COR-L47 (cell line): ENCODE measurements at regions not wholly inside any gene's neighbourhood (a gene's known extent, or its start where the extent isn't known, plus 50 kb on each side); places are given as distances from the start of the nearest gene placed in this dataset.
"Not testable (repeated sequence)": the region's sequence is repeated elsewhere in the genome, so short reads cannot be mapped to it uniquely, and the experiment has no call there.

Source experiments
- DNase-seq: peaks from one replicate; lab custom pipeline; 2025; lab: John Stamatoyannopoulos, UW

- DNase-seq, result no peak
These were observed 404.8 kb downstream of the EPHA5 start for GRCh38 chr4:65265526-65265925.

- no peak for DNase-seq
These were observed 411.0 kb downstream of the EPHA5 start for GRCh38 chr4:65259296-65259695.

GRCh38 chr4:65250916-65251315 lies 419.4 kb downstream of the EPHA5 start:
- no peak for DNase-seq

GRCh38 chr4:65249111-65249510 lies 421.2 kb downstream of the EPHA5 start:
- DNase-seq, result no peak

- no peak for DNase-seq
These were observed 428.0 kb downstream of the EPHA5 start for GRCh38 chr4:65242156-65242846.

- no peak for DNase-seq
These were observed 428.9 kb downstream of the EPHA5 start for GRCh38 chr4:65241257-65241997.

GRCh38 chr4:65234061-65234460 lies 436.2 kb downstream of the EPHA5 start:
- no peak for DNase-seq

- no peak for DNase-seq
These were observed 442.7 kb downstream of the EPHA5 start for GRCh38 chr4:65227628-65228027.

GRCh38 chr4:65223601-65224000 lies 446.7 kb downstream of the EPHA5 start:
- DNase-seq, result no peak

GRCh38 chr4:65223074-65223473 lies 447.2 kb downstream of the EPHA5 start:
- DNase-seq, result not testable (repeated sequence)

GRCh38 chr4:65217179-65217578 lies 453.1 kb downstream of the EPHA5 start:
- no peak for DNase-seq

GRCh38 chr4:65202853-65203236 lies 467.4 kb downstream of the EPHA5 start:
- DNase-seq, result no peak

- no peak for DNase-seq
These were observed 468.0 kb downstream of the EPHA5 start for GRCh38 chr4:65202165-65202852.

GRCh38 chr4:65195666-65196065 lies 474.6 kb downstream of the EPHA5 start:
- no peak for DNase-seq

GRCh38 chr4:65195002-65195401 lies 475.3 kb downstream of the EPHA5 start:
- DNase-seq, result no peak

- no peak for DNase-seq
These were observed 476.3 kb downstream of the EPHA5 start for GRCh38 chr4:65193985-65194384.

GRCh38 chr4:65190780-65191179 lies 479.5 kb downstream of the EPHA5 start:
- DNase-seq, result no peak

GRCh38 chr4:65175585-65175984 lies 494.7 kb downstream of the EPHA5 start:
- DNase-seq, result no peak

- DNase-seq, result no peak
These were observed 499.3 kb downstream of the EPHA5 start for GRCh38 chr4:65170768-65171514.

- DNase-seq, result no peak
These were observed 502.6 kb downstream of the EPHA5 start for GRCh38 chr4:65167719-65168118.

- no peak for DNase-seq
These were observed 518.1 kb downstream of the EPHA5 start for GRCh38 chr4:65152205-65152604.

- no peak for DNase-seq
These were observed 530.3 kb downstream of the EPHA5 start for GRCh38 chr4:65139998-65140397.
